ENCODE measurements at regions not wholly inside any gene's neighbourhood (a gene's known extent, or its start where the extent isn't known, plus 50 kb on each side); places are given as distances from the start of the nearest gene placed in this dataset.

DNA sequence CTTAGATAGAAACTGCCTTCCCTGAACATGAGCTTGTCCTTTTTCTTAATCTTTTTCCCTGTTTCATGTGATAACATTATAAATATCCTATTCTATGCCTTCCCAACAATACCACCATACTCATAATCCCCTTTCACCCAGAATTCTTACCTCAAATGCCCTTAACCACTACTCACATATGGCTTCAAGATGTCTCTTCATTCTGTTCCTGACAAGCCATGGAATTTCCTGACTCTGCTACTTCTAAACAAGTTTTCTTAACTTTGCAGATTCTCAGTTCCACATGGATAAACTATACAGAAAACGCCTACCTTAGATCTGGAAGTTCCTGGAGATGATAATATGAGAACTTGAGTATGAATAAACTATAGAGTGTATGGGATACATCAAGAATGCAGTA is 1217.8 kb downstream of the CDH8 start:
- Histone ChIP-seq H3K4me2 (no peak overlapping the region), H3K4me3 (no peak overlapping the region), H3K36me3 (ENCODE audit: low read depth) (no peaks in the 10 kb centered on the region), H3K9me2 (ENCODE audit: insufficient read depth) (no peaks in the 10 kb centered on the region), H3K79me2 (ENCODE audit: low read depth) (no peaks in the 10 kb centered on the region), H2AFZ (no peak overlapping the region), H3K27me3 (ENCODE audit: insufficient read depth, low read depth) (no peaks in the 10 kb centered on the region), H3F3A (ENCODE audit: insufficient read depth, low read depth) (no peaks in the 10 kb centered on the region), H3K4me1 (replicated peaks; ENCODE audit: insufficient read depth) (no peaks in the 10 kb centered on the region), H4K20me1 (ENCODE audit: insufficient read depth) (no peaks in the 10 kb centered on the region), H3K27ac (no peak overlapping the region), H3K9me3 (ENCODE audit: insufficient read depth, low read depth) (no peaks in the 10 kb centered on the region)
- ChIA-PET CTCF (no interaction called here), POLR2A (ENCODE audit: unreplicated experiment) (no interaction called here)
- intact Hi-C loops (cut with micrococcal nuclease; ENCODE audit: unreplicated experiment), result no loop called here
- DNase-seq, result no peak
- BruUV-seq (replicated peaks), result no TSS peak
- TF ChIP-seq EZH2 (IDR thresholded peaks at IDR 0.05; ENCODE audit: low read depth), result no peak
- TF ChIP-seq, protein P1, sequence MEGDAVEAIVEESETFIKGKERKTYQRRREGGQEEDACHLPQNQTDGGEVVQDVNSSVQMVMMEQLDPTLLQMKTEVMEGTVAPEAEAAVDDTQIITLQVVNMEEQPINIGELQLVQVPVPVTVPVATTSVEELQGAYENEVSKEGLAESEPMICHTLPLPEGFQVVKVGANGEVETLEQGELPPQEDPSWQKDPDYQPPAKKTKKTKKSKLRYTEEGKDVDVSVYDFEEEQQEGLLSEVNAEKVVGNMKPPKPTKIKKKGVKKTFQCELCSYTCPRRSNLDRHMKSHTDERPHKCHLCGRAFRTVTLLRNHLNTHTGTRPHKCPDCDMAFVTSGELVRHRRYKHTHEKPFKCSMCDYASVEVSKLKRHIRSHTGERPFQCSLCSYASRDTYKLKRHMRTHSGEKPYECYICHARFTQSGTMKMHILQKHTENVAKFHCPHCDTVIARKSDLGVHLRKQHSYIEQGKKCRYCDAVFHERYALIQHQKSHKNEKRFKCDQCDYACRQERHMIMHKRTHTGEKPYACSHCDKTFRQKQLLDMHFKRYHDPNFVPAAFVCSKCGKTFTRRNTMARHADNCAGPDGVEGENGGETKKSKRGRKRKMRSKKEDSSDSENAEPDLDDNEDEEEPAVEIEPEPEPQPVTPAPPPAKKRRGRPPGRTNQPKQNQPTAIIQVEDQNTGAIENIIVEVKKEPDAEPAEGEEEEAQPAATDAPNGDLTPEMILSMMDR (conservative IDR thresholded peaks at IDR 0.05), result no peak

DNA sequence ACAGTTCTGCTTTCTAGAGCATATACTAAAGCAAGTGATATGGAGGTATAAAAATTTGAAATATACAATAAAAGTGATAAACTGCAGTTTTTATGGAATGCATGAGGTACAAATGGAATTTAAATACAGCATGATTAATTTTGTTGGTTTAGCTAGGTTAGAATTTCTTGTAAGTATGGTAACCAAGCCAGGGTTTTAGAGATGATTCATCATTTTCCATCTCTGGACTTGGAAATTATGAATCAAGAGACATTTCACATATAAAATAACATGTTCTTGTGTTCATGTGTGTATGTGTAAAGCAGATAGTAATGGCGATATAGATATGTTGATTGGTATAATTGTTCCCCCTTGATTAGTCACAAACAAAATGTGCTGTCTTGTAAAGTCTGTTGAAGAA is 1219.8 kb downstream of the CDH8 start:
- Histone ChIP-seq H4K20me1 (ENCODE audit: insufficient read depth) (no peaks in the 10 kb centered on the region), H3K27ac (no peak overlapping the region), H2AFZ (no peak overlapping the region), H3K4me2 (no peak overlapping the region), H3K9me3 (ENCODE audit: insufficient read depth, low read depth) (no peaks in the 10 kb centered on the region), H3K9me2 (ENCODE audit: insufficient read depth) (no peaks in the 10 kb centered on the region), H3K27me3 (ENCODE audit: insufficient read depth, low read depth) (no peaks in the 10 kb centered on the region), H3K79me2 (ENCODE audit: low read depth) (no peaks in the 10 kb centered on the region), H3K36me3 (ENCODE audit: low read depth) (no peaks in the 10 kb centered on the region), H3K4me3 (no peak overlapping the region), H3K4me1 (replicated peaks; ENCODE audit: insufficient read depth) (no peaks in the 10 kb centered on the region), H3F3A (ENCODE audit: insufficient read depth, low read depth) (no peaks in the 10 kb centered on the region)
- intact Hi-C loops (cut with micrococcal nuclease; ENCODE audit: unreplicated experiment), result no loop called here
- ChIA-PET POLR2A (ENCODE audit: unreplicated experiment) (no interaction called here), CTCF (no interaction called here)
- no TSS peak for BruUV-seq (replicated peaks)
- no peak for DNase-seq
- no peak for TF ChIP-seq EZH2 (IDR thresholded peaks at IDR 0.05; ENCODE audit: low read depth)
- TF ChIP-seq, protein P1 (conservative IDR thresholded peaks at IDR 0.05), result no peak

DNA sequence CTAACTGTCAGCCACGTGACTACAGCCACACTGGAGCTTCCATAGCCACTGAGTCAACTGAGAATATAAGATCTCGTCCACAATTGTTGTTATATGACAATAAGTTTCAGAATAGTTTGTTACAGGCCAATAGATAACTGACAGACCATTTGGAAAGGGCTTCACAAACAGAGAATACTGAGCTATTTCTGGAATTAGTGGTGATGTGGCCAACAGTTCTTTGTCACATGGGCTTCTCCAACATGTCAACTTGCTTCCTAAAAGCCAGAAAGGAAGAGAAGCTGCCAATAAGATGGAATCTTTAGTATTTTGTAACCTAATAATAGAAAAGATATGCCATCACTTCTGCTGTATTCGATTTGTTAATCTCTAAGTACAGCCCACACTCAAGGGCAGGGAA is 1220.4 kb downstream of the CDH8 start:
- BruUV-seq (replicated peaks), result no TSS peak

More for the DNA sequence above, 1220.4 kb downstream of the CDH8 start:
- no peaks in the 10 kb centered on the region for H3K27me3 ChIP-seq (ENCODE audit: insufficient read depth, low read depth)
- ChIA-PET POLR2A (ENCODE audit: unreplicated experiment) (no interaction called here), CTCF (no interaction called here)
- H2AFZ ChIP-seq, result no peak overlapping the region
- H3K9me2 ChIP-seq (ENCODE audit: insufficient read depth), result no peaks in the 10 kb centered on the region
- intact Hi-C loops (cut with micrococcal nuclease; ENCODE audit: unreplicated experiment), result no loop called here
- no peaks in the 10 kb centered on the region for H3K4me1 ChIP-seq (replicated peaks; ENCODE audit: insufficient read depth)
- no peaks in the 10 kb centered on the region for H4K20me1 ChIP-seq (ENCODE audit: insufficient read depth)
- no peak overlapping the region for H3K4me3 ChIP-seq
- H3K4me2 ChIP-seq, result no peak overlapping the region
- H3K27ac ChIP-seq, result no peak overlapping the region
- TF ChIP-seq, protein P1 (conservative IDR thresholded peaks at IDR 0.05), result no peak
- no peak for TF ChIP-seq EZH2 (IDR thresholded peaks at IDR 0.05; ENCODE audit: low read depth)
- no peaks in the 10 kb centered on the region for H3K79me2 ChIP-seq (ENCODE audit: low read depth)
- H3F3A ChIP-seq (ENCODE audit: insufficient read depth, low read depth), result no peaks in the 10 kb centered on the region
- no peaks in the 10 kb centered on the region for H3K9me3 ChIP-seq (ENCODE audit: insufficient read depth, low read depth)
- DNase-seq, result no peak
- H3K36me3 ChIP-seq (ENCODE audit: low read depth), result no peaks in the 10 kb centered on the region

Measured in PC-9 (cell line).